OCI-LY3 (cell line): ENCODE measurements at regions not wholly inside any gene's neighbourhood (a gene's known extent, or its start where the extent isn't known, plus 50 kb on each side); places are given as distances from the start of the nearest gene placed in this dataset.

Source experiments
- H2AFZ ChIP-seq: fragments of 200-600, 300-600 bp; shearing (Covaris generic); 2 replicates; pipeline ENCODE4 v1.6.0; 2014; ENCODE audit warnings: antibody characterized with exemption, low read depth, low read length
- H3K27ac ChIP-seq: fragments of 200-600, 300-600 bp; sonication (generic); 2 replicates; pipeline ENCODE4 v1.5.1; 2014; ENCODE audit warnings: mild to moderate bottlenecking, low read length, moderate library complexity, mixed read lengths
- H3K27me3 ChIP-seq: fragments of 200-600, 300-600 bp; sonication (generic); 2 replicates; pipeline ENCODE4 v1.6.1; 2014; ENCODE audit warnings: low read depth, low read length, mixed read lengths
- H3K36me3 ChIP-seq: fragments of 200-600, 300-600 bp; sonication (generic); replicated peaks from 2 replicates; pipeline ENCODE3; 2014; ENCODE audit warnings: low read depth, low read length, mixed read lengths
- H3K4me1 ChIP-seq: fragments of 300-600, 200-600 bp; sonication (generic); 2 replicates; pipeline ENCODE4 v1.6.1; 2014; ENCODE audit warnings: low read length, mixed read lengths
- H3K4me2 ChIP-seq: fragments of 200-600, 300-600 bp; sonication (generic); 2 replicates; pipeline ENCODE4 v1.6.1; 2014; ENCODE audit warnings: low read length, mixed read lengths
- H3K4me3 ChIP-seq: fragments of 300-600, 200-600 bp; sonication (generic); 2 replicates; pipeline ENCODE4 v1.5.1; 2014; ENCODE audit warnings: antibody characterized with exemption, mild to moderate bottlenecking, low read length, moderate library complexity
- H3K79me2 ChIP-seq: fragments of 300-600, 200-600 bp; shearing (Covaris generic); 2 replicates; pipeline ENCODE4 v1.6.1; 2014; ENCODE audit warnings: mild to moderate bottlenecking, low read length, mixed read lengths
- H3K9ac ChIP-seq: fragments of 300-600, 200-600 bp; shearing (Covaris generic); 2 replicates; pipeline ENCODE4 v1.6.0; 2014; ENCODE audit warnings: mild to moderate bottlenecking, low read length, moderate library complexity
- H3K9me3 ChIP-seq: fragments of 200-600, 300-600 bp; shearing (Covaris generic); 2 replicates; pipeline ENCODE4 v1.6.1; 2014; ENCODE audit warnings: low read length, mixed read lengths; ENCODE audit not compliant: insufficient read depth
- H4K20me1 ChIP-seq: fragments of 200-600, 300-600 bp; sonication (generic); 2 replicates; pipeline ENCODE4 v1.6.1; 2016; ENCODE audit warnings: low read length, mixed read lengths; ENCODE audit not compliant: insufficient read depth
- EZH2phosphoT487 ChIP-seq: fragments of 200-600 bp; shearing (Covaris generic); IDR thresholded peaks from 2 replicates; pipeline ENCODE4 v1.6.1; 2018; ENCODE audit warnings: antibody characterized with exemption, mixed run types, low read depth
- TF ChIP-seq, protein P1 (sequence below): fragments of 200-600, 300-600 bp; sonication (generic); IDR thresholded peaks from 2 replicates; pipeline ENCODE4 v1.5.1; 2014; ENCODE audit warnings: antibody characterized with exemption, low read length, low read depth

DNA sequence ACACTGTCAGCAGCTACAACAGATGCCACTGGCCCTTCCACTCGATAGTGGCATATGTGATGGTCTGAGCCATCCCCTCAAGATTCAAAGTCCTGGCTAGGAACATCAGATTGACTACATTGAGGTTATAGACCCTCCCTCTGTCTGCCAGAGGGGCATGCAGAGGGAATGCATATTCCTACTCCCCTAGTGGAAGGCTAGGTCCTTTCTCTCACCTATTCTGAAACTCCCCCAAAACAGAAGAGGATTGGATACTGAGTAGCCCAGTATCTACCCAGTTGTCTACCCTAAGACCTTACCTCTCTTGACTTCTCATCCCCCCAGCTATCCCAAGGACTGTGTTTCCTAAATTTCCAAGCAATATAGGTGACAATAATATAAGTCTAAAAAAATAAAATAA is 78.5 kb upstream of the PDE4D start:
- Histone ChIP-seq H3K36me3 (no peaks in the 10 kb centered on the region), H2AFZ (no peak overlapping the region), H3K9me3 (no peaks in the 10 kb centered on the region), H3K27ac (no peak overlapping the region), H3K4me1 (no peaks in the 10 kb centered on the region), H4K20me1 (no peaks in the 10 kb centered on the region), H3K4me3 (no peak overlapping the region), H3K79me2 (no peaks in the 10 kb centered on the region), H3K4me2 (no peak overlapping the region), H3K27me3 (no peaks in the 10 kb centered on the region), H3K9ac (no peak overlapping the region)
- TF ChIP-seq, protein P1, sequence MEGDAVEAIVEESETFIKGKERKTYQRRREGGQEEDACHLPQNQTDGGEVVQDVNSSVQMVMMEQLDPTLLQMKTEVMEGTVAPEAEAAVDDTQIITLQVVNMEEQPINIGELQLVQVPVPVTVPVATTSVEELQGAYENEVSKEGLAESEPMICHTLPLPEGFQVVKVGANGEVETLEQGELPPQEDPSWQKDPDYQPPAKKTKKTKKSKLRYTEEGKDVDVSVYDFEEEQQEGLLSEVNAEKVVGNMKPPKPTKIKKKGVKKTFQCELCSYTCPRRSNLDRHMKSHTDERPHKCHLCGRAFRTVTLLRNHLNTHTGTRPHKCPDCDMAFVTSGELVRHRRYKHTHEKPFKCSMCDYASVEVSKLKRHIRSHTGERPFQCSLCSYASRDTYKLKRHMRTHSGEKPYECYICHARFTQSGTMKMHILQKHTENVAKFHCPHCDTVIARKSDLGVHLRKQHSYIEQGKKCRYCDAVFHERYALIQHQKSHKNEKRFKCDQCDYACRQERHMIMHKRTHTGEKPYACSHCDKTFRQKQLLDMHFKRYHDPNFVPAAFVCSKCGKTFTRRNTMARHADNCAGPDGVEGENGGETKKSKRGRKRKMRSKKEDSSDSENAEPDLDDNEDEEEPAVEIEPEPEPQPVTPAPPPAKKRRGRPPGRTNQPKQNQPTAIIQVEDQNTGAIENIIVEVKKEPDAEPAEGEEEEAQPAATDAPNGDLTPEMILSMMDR: no peak

DNA sequence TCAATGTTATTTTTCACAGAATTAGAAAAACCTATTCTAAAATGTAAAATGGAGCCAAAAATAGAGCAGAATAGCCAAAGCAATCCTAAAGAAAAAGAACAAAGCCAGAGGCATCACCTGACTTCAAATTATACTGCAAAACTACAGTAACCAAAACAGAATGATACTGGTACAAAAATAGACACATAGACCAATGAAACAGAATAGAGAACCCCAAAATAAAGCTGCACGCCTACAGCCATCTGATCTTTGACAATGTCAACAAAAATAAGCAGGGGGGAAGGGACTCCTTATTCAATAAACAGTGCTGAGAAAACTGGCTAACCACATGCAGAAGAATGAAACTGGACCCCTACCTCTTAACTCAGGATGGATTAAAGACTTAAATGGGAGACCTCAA is 65.8 kb upstream of the PDE4D start:
- Histone ChIP-seq H2AFZ (no peak overlapping the region), H3K79me2 (no peaks in the 10 kb centered on the region), H3K4me2 (no peak overlapping the region), H3K9ac (no peak overlapping the region), H3K27ac (no peak overlapping the region), H3K27me3 (no peaks in the 10 kb centered on the region), H3K36me3 (no peaks in the 10 kb centered on the region), H3K4me1 (no peaks in the 10 kb centered on the region), H3K4me3 (no peak overlapping the region), H4K20me1 (no peaks in the 10 kb centered on the region), H3K9me3 (no peaks in the 10 kb centered on the region)
- TF ChIP-seq EZH2phosphoT487: no peak
- TF ChIP-seq, protein P1: no peak

GRCh38 chr5:59956130-59956783 is 62.7 kb upstream of the PDE4D start:
- H3K36me3 ChIP-seq: no peaks in the 10 kb centered on the region
- H4K20me1 ChIP-seq: no peaks in the 10 kb centered on the region
- H3K4me2 ChIP-seq: no peak overlapping the region
- H2AFZ ChIP-seq: no peak overlapping the region
- no peak overlapping the region for H3K4me3 ChIP-seq
- H3K27ac ChIP-seq: no peak overlapping the region
- TF ChIP-seq, protein P1: no peak
- no peak for TF ChIP-seq EZH2phosphoT487
- no peaks in the 10 kb centered on the region for H3K27me3 ChIP-seq
- no peaks in the 10 kb centered on the region for H3K9me3 ChIP-seq
- no peaks in the 10 kb centered on the region for H3K79me2 ChIP-seq
- H3K4me1 ChIP-seq: no peaks in the 10 kb centered on the region
- no peak overlapping the region for H3K9ac ChIP-seq

DNA sequence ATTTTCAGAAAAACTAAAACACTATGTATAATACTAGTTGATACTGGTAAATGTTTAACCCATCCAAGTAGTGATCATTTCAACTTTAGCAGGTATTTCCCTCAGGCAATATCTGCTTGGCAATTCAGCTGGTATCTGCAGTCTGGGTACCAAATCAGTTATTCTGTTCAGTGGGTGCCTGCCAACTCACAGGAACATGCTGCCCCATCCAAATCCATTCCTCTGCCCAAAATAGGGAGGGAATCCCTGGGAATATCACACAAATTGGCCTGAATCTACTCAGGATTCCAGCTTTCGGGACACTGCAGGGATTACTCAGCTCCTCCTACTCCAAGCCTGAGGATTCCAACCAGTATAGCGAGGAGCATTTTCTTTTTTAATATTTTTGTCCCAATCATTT is 61.7 kb upstream of the PDE4D start:
- no peaks in the 10 kb centered on the region for H3K27me3 ChIP-seq
- no peak overlapping the region for H3K27ac ChIP-seq
- no peak overlapping the region for H3K4me2 ChIP-seq
- no peak overlapping the region for H2AFZ ChIP-seq
- no peaks in the 10 kb centered on the region for H3K36me3 ChIP-seq
- H4K20me1 ChIP-seq: no peaks in the 10 kb centered on the region
- no peak overlapping the region for H3K4me3 ChIP-seq
- no peak overlapping the region for H3K9ac ChIP-seq
- TF ChIP-seq EZH2phosphoT487: no peak
- TF ChIP-seq, protein P1: no peak
- no peaks in the 10 kb centered on the region for H3K4me1 ChIP-seq
- no peaks in the 10 kb centered on the region for H3K79me2 ChIP-seq
- H3K9me3 ChIP-seq: no peaks in the 10 kb centered on the region
